Fibroblast of lung (primary cell): ENCODE measurements at regions not wholly inside any gene's neighbourhood (a gene's known extent, or its start where the extent isn't known, plus 50 kb on each side); places are given as distances from the start of the nearest gene placed in this dataset.

Experiments
- DNase-seq, 2 donors: peaks; one replicate each; pipeline versions ENCODE4 v3.0.0 to v3.0.0-alpha.2; 2010; ENCODE audit warnings: low read depth in 2 of 2
- H2AFZ ChIP-seq: 2 replicates; pipeline ENCODE4 v1.5.1; 2012; ENCODE audit warnings: low read length, control low read depth, inconsistent platforms
- H3K27ac ChIP-seq: 2 replicates; pipeline ENCODE4 v1.5.1; 2011; ENCODE audit warnings: low read length, control low read depth; ENCODE audit not compliant: insufficient read depth
- H3K27me3 ChIP-seq: 2 replicates; pipeline ENCODE4 v1.5.1; 2011; ENCODE audit warnings: mild to moderate bottlenecking, low read length; ENCODE audit not compliant: control insufficient read depth, insufficient read depth
- H3K36me3 ChIP-seq: 2 replicates; pipeline ENCODE4 v1.5.1; 2011; ENCODE audit warnings: low read length; ENCODE audit not compliant: control insufficient read depth, insufficient read depth
- H3K4me1 ChIP-seq: 2 replicates; pipeline ENCODE4 v1.5.1; 2011; ENCODE audit warnings: low read length; ENCODE audit not compliant: control insufficient read depth, insufficient read depth; ENCODE audit errors: extremely low read depth
- H3K4me2 ChIP-seq: 2 replicates; pipeline ENCODE4 v1.5.1; 2011; ENCODE audit warnings: low read length, control low read depth; ENCODE audit not compliant: insufficient read depth; ENCODE audit errors: extremely low read depth
- H3K4me3 ChIP-seq, 4 experiments: fragments of 200-600 bp in 1 of 4; sonication (generic) in 1 of 4; replicated peaks in 1 of 4; 2 replicates each; pipeline ENCODE4 v1.5.1; 2011 to 2016; ENCODE audit warnings: low read length in 4 of 4, low read depth in 3 of 4, mild to moderate bottlenecking in 3 of 4, control low read depth in 2 of 4, inconsistent platforms in 1 of 4, mixed read lengths in 1 of 4; ENCODE audit not compliant: insufficient read depth in 1 of 4; ENCODE audit errors: control extremely low read depth in 1 of 4
- H3K79me2 ChIP-seq: 2 replicates; pipeline ENCODE4 v1.5.1; 2012; ENCODE audit warnings: mild to moderate bottlenecking, low read length, inconsistent platforms; ENCODE audit not compliant: control insufficient read depth, insufficient read depth
- H3K9ac ChIP-seq: 2 replicates; pipeline ENCODE4 v1.5.1; 2011; ENCODE audit warnings: mild to moderate bottlenecking, low read length, control low read depth; ENCODE audit not compliant: insufficient read depth
- H3K9me3 ChIP-seq: 2 replicates; pipeline ENCODE4 v1.5.1; 2012; ENCODE audit warnings: low read depth, low read length; ENCODE audit not compliant: control insufficient read depth, insufficient read depth
- H4K20me1 ChIP-seq: 2 replicates; pipeline ENCODE4 v1.5.1; 2011; ENCODE audit warnings: low read length; ENCODE audit not compliant: control insufficient read depth, insufficient read depth; ENCODE audit errors: extremely low read depth
- CTCF ChIP-seq, 2 donors: IDR thresholded peaks in 1 of 2; conservative IDR thresholded peaks in 1 of 2; 1 replicate in 1 of 2; 2 replicates in 1 of 2; pipeline ENCODE4 v1.5.1; 2011 to 2012; ENCODE audit warnings: low read length in 2 of 2, control low read depth in 1 of 2, inconsistent platforms in 1 of 2, low read depth in 1 of 2, mild to moderate bottlenecking in 1 of 2
- EZH2 ChIP-seq: IDR thresholded peaks from 2 replicates; pipeline ENCODE4 v1.5.1; 2012; ENCODE audit warnings: low read length, control low read depth, mild to moderate bottlenecking; ENCODE audit errors: missing control alignments

GRCh38 chr7:119664601-119665000 lies 608.4 kb upstream of the KCND2 start:
- H3K27ac ChIP-seq = no peak overlapping the region
- H3K4me3 ChIP-seq = no peak overlapping the region
- no peaks in the 10 kb centered on the region for H3K36me3 ChIP-seq
- H3K4me2 ChIP-seq = no peak overlapping the region
- TF ChIP-seq CTCF (conservative IDR thresholded peaks at IDR 0.05 in 1 of 2, IDR thresholded peaks at IDR 0.05 in 1 of 2; ENCODE audit: low read depth in 1 of 2, low read length in 2 of 2) (no peak), EZH2 (no peak)
- no peaks in the 10 kb centered on the region for H3K27me3 ChIP-seq
- no peaks in the 10 kb centered on the region for H3K4me1 ChIP-seq
- no peaks in the 10 kb centered on the region for H4K20me1 ChIP-seq
- H3K9me3 ChIP-seq = no peaks in the 10 kb centered on the region
- no peak overlapping the region for H2AFZ ChIP-seq
- no peak overlapping the region for H3K9ac ChIP-seq
- DNase-seq = peak; percentile 45 to 85
- H3K79me2 ChIP-seq = no peaks in the 10 kb centered on the region

GRCh38 chr7:119665796-119666195 lies 607.2 kb upstream of the KCND2 start:
- Histone ChIP-seq H3K79me2 (no peaks in the 10 kb centered on the region), H3K9me3 (no peaks in the 10 kb centered on the region), H3K4me1 (no peaks in the 10 kb centered on the region), H3K4me3 (no peak overlapping the region), H3K4me2 (no peak overlapping the region), H3K9ac (no peak overlapping the region), H2AFZ (no peak overlapping the region), H3K27ac (no peak overlapping the region), H4K20me1 (no peaks in the 10 kb centered on the region), H3K27me3 (no peaks in the 10 kb centered on the region), H3K36me3 (no peaks in the 10 kb centered on the region)
- no peak for TF ChIP-seq CTCF (conservative IDR thresholded peaks at IDR 0.05 in 1 of 2, IDR thresholded peaks at IDR 0.05 in 1 of 2; ENCODE audit: low read depth in 1 of 2, low read length in 2 of 2)
- no peak for TF ChIP-seq EZH2
- peak; percentile 24 to 38 for DNase-seq

GRCh38 chr7:119681336-119681735 lies 591.6 kb upstream of the KCND2 start:
- Histone ChIP-seq H3K27me3 (no peaks in the 10 kb centered on the region), H3K4me2 (no peak overlapping the region), H3K4me3 (no peak overlapping the region), H3K36me3 (no peaks in the 10 kb centered on the region), H3K79me2 (no peaks in the 10 kb centered on the region), H4K20me1 (no peaks in the 10 kb centered on the region), H3K27ac (no peak overlapping the region), H3K4me1 (no peaks in the 10 kb centered on the region), H3K9ac (no peak overlapping the region), H2AFZ (no peak overlapping the region), H3K9me3 (no peaks in the 10 kb centered on the region)
- TF ChIP-seq EZH2 (no peak), CTCF (conservative IDR thresholded peaks at IDR 0.05 in 1 of 2, IDR thresholded peaks at IDR 0.05 in 1 of 2; ENCODE audit: low read depth in 1 of 2, low read length in 2 of 2) (no peak)
- DNase-seq = no peak
